GM23338 (cell line): ENCODE measurements at regions not wholly inside any gene's neighbourhood (a gene's known extent, or its start where the extent isn't known, plus 50 kb on each side); places are given as distances from the start of the nearest gene placed in this dataset.

Experiments used
- CREB1 ChIP-seq: fragments of 250-450 bp; sonication (Bioruptor Pico); IDR thresholded peaks from 2 replicates; pipeline ENCODE4 v1.5.0; 2020; ENCODE audit warnings: low read depth, mild to moderate bottlenecking, moderate library complexity
- CTCF ChIP-seq, 2 experiments: fragments of 200-600 bp in 1 of 2; sonication (generic) in 1 of 2; conservative IDR thresholded peaks; 2 replicates each; pipeline versions ENCODE4 v1.5.1 to v1.6.1; 2016 to 2017; ENCODE audit warnings: antibody characterized with exemption in 2 of 2, low read depth in 2 of 2, mild to moderate bottlenecking in 2 of 2, moderate library complexity in 1 of 2
- ETS1 ChIP-seq: IDR thresholded peaks from 2 replicates; pipeline ENCODE4 v1.6.1; 2016; ENCODE audit warnings: antibody characterized with exemption
- EZH2 ChIP-seq: fragments of 200-600 bp; sonication (generic); IDR thresholded peaks from one replicate; pipeline ENCODE4 v1.8.0; 2017; ENCODE audit warnings: antibody characterized with exemption, mild to moderate bottlenecking, low read depth; ENCODE audit not compliant: unreplicated experiment
- EZH2phosphoT487 ChIP-seq: fragments of 200-600 bp; sonication (generic); IDR thresholded peaks from one replicate; pipeline ENCODE4 v1.8.1; 2018; ENCODE audit warnings: antibody characterized with exemption; ENCODE audit not compliant: unreplicated experiment
- JUNB ChIP-seq: IDR thresholded peaks from one replicate; pipeline ENCODE4 v1.6.1; 2016; ENCODE audit warnings: antibody characterized with exemption; ENCODE audit not compliant: unreplicated experiment
- POLR2AphosphoS5 ChIP-seq: IDR thresholded peaks from 2 replicates; pipeline ENCODE4 v1.6.1; 2016; ENCODE audit warnings: antibody characterized with exemption, low read depth
- REST ChIP-seq: IDR thresholded peaks from one replicate; pipeline ENCODE4 v1.6.1; 2018; ENCODE audit warnings: antibody characterized with exemption; ENCODE audit not compliant: unreplicated experiment
- STAT1 ChIP-seq: IDR thresholded peaks from one replicate; pipeline ENCODE4 v1.6.1; 2016; ENCODE audit warnings: antibody characterized with exemption; ENCODE audit not compliant: unreplicated experiment
- ZNF114 ChIP-seq: fragments of 250-450 bp; sonication (Bioruptor Pico); IDR thresholded peaks from 2 replicates; pipeline ENCODE4 v1.5.0; 2020; ENCODE audit warnings: mild to moderate bottlenecking, moderate library complexity
- ZNF462 ChIP-seq: fragments of 250-450 bp; sonication (Bioruptor Pico); IDR thresholded peaks from 2 replicates; pipeline ENCODE4 v1.5.0; 2020; ENCODE audit warnings: mild to moderate bottlenecking, moderate library complexity

- TF ChIP-seq EZH2 (no peak), CTCF (conservative IDR thresholded peaks at IDR 0.05; ENCODE audit: low read depth in 2 of 2) (no peak), ZNF462 (CRISPR knock-in tag) (no peak), EZH2phosphoT487 (no peak), STAT1 (no peak), REST (no peak), POLR2AphosphoS5 (no peak), ETS1 (no peak), ZNF114 (no peak), CREB1 (CRISPR knock-in tag) (no peak), JUNB (no peak)
Observed at GRCh38 chr4:81629366-81629765, 157.7 kb upstream of the RASGEF1B start.
